GM20000 (cell line): ENCODE measurements at regions not wholly inside any gene's neighbourhood (a gene's known extent, or its start where the extent isn't known, plus 50 kb on each side); places are given as distances from the start of the nearest gene placed in this dataset.

Source experiments
- DNase-seq: peaks from one replicate; pipeline ENCODE4 v3.0.0; 2012; ENCODE audit warnings: low spot score
- TF ChIP-seq, protein P1 (sequence below): IDR thresholded peaks from 2 replicates; pipeline ENCODE4 v1.5.1; 2012; ENCODE audit warnings: mild to moderate bottlenecking, control low read depth; ENCODE audit errors: extremely low read depth, missing control alignments

DNA sequence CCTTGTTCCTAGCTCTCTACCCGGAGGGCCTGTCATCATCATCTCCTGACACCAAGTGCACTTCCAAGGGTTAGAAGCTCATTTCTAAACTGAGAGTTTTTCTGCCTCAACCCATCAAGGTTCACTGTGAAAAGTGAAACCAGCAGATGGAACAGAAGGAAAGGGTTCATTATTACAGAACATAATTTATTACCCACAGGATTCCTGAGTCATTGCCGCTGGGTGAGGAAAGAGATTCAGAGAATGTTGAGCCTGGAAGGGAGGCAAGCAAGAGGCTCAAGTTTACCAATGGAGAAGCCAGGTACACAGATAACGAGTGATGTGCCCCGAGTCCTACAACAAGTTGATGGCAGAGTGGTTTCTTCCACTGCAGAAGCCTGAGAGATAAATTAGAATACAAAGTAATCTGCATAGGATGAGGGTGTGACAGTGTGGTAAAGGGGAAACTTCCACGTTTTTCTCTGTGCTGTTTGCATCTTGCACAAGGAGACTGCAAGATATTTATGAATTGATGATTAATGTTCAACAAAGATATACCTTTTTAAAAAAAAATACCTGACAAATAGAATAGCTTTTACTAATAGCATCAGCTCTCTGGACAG is 80.5 kb upstream of the SETMAR start:
- TF ChIP-seq, protein P1, sequence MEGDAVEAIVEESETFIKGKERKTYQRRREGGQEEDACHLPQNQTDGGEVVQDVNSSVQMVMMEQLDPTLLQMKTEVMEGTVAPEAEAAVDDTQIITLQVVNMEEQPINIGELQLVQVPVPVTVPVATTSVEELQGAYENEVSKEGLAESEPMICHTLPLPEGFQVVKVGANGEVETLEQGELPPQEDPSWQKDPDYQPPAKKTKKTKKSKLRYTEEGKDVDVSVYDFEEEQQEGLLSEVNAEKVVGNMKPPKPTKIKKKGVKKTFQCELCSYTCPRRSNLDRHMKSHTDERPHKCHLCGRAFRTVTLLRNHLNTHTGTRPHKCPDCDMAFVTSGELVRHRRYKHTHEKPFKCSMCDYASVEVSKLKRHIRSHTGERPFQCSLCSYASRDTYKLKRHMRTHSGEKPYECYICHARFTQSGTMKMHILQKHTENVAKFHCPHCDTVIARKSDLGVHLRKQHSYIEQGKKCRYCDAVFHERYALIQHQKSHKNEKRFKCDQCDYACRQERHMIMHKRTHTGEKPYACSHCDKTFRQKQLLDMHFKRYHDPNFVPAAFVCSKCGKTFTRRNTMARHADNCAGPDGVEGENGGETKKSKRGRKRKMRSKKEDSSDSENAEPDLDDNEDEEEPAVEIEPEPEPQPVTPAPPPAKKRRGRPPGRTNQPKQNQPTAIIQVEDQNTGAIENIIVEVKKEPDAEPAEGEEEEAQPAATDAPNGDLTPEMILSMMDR = no peak
- no peak for DNase-seq

DNA sequence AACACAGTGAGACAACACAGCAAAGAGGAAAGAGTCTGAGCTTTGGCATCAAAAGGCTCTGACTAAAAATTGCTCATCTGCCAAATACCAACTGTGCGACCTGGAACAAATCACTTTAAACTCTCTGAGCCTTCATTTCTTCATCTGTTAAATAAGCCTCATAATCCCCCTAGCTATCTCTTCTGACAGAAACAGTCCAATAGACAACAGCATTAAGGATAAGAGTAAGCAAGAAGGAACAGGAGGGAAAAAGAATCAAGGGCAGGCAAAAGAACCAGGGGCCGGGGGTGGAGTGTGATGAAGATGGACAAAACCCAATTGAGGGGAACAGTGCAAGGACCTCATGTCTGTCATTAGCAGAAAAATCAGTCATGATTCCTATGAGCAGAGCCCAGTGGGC is 79.4 kb upstream of the SETMAR start:
- TF ChIP-seq, protein P1 = no peak
- no peak for DNase-seq

GRCh38 chr3:4224331-4224730 is 78.8 kb upstream of the SETMAR start:
- no peak for DNase-seq
- TF ChIP-seq, protein P1 = no peak

DNA sequence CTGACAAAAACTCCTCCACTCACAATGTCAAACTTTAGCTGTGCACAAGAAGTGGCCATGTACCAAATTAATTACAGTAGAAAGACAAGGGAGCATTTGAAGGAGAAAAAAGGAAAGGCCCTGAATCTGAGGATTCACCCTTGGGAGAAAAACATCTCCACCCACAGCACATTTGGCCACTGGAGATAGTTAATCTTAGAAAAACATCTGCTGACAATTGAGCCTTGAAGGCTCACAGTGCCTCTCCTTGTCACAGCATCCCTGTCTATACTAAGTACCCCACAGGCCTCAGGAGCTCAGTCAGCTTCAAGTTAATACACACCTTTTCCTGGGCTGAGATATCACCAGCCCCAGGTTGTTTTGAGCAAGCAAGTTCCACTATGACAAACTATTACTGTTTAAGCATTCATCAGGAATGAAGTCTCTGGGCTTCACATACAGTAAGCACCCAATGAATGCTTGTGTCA is 78.1 kb upstream of the SETMAR start:
- TF ChIP-seq, protein P1 = no peak
- DNase-seq = no peak

DNA sequence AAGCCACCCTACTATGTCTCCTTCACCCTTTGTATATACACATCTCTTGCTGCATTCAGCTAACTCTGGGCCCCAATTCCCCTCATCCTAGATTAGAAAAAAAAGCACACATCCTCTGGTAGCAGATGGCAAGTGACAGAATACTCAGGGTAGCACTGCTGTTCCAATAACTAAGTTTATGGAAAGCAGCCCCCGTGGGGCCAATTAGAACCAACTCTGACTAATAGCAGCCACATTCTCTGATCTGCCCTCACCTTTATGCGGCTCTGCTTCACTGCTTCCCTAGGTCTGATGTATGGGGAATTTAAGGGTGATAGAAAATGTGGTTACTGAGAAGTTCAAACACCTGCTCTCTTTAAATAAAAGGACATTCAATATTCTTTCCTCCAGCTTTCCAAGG is 74.9 kb upstream of the SETMAR start:
- TF ChIP-seq, protein P1 = no peak
- no peak for DNase-seq

DNA sequence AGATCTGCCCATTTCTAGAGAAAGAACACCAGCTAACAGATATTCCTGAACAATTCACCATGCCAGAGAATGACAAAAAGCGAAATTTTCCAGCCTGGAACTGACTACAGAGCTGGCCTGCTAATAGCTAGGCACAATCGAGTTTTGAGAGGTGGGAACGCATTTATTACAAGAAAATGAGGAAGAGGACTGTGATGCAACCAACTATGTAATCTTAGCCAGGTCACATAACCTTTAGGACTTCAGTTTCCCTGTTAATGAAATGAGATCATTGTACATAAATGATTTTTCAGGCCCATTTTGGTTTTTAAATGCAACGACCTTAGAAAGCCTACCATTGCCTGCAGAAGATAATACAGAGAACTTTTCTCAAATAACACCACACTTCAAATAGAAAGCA is 72.1 kb upstream of the SETMAR start:
- DNase-seq = no peak
- TF ChIP-seq, protein P1 = no peak

DNA sequence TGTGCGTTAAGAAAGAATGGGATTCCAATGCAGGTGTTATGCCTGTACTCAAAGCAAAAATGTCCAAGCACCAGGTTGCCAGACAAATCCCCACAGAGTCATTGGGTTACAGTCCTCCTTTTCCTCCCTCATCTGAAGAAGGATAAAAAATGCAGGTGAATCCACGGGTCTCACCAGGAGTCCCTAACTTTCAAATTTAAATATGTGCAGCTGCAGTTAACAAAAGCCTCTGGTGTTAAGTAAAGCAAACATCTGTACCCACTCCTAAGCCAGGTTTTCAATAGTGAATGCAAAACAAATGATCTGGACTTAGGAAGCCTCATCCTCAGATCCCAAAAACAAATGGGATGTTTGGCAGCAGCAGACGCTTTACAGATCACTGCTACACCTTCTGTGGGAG is 70.4 kb upstream of the SETMAR start:
- DNase-seq = no peak

More for the DNA sequence above, 70.4 kb upstream of the SETMAR start:
- TF ChIP-seq, protein P1 = no peak
